ENCODE measurements at regions not wholly inside any gene's neighbourhood (a gene's known extent, or its start where the extent isn't known, plus 50 kb on each side); places are given as distances from the start of the nearest gene placed in this dataset.

DNA sequence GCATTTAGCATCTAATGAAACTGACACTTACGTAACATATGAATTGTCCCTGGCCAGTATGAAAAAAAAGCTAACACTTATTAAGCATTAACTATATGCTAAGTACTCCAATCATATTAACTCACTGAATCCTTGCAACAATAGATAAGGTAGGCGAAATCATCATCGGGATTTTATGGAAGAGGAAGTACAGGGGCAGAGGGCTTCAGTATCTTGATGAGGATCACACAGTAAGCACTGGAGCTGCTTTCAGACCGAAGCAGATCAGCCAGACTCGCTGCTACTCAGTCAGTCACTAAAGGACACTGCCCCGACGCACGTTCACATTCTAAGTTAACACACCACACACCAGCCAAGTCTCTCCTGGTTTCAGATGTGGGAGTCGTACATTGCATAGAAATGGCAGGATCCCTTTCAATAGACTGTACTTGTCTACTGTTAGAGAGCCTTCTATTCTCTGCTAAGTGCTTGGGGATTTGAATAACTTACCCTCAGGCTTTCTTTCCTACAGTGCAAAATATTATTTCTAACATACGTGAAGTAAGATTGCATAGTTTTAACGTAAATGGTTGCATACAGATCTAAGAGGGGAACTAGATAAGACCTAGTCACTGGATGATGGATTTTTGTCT lies 540.2 kb upstream of the TENM3 start:
- H2BK5ac ChIP-seq (ENCODE audit: low read depth, low read length, poor library complexity, severe bottlenecking): no peak overlapping the region
- no peaks in the 10 kb centered on the region for H3K4me1 ChIP-seq (ENCODE audit: control insufficient read depth, insufficient read depth, low read length)
- H3K18ac ChIP-seq (ENCODE audit: low read depth, low read length): no peak overlapping the region
- no peak overlapping the region for H3K14ac ChIP-seq (replicated peaks; ENCODE audit: low read depth, low read length)
- no peak overlapping the region for H3K56ac ChIP-seq (ENCODE audit: extremely low read depth, insufficient read depth, low read length)
- H2BK20ac ChIP-seq (ENCODE audit: low read depth, low read length): no peak overlapping the region
- no peak overlapping the region for H2AFZ ChIP-seq (replicated peaks; ENCODE audit: low read length, poor library complexity)
- no peaks in the 10 kb centered on the region; the same call in 1 of the 2 replicates for H3K9me1 ChIP-seq (ENCODE audit: insufficient read depth, low read length)
- H2BK120ac ChIP-seq (ENCODE audit: low read depth, low read length): no peak overlapping the region
- ChIA-PET POLR2A (ENCODE audit: unreplicated experiment) (no interaction called here), CTCF (no interaction called here)
- no peak overlapping the region for H3K4ac ChIP-seq (ENCODE audit: low read depth, low read length)
- H2AK5ac ChIP-seq (ENCODE audit: low read depth, low read length): no peak overlapping the region
- H3K9me3 ChIP-seq (ENCODE audit: control insufficient read depth, insufficient read depth, low read length): no peaks in the 10 kb centered on the region
- H3K36me3 ChIP-seq (ENCODE audit: control insufficient read depth, insufficient read depth, low read length): no peaks in the 10 kb centered on the region
- TF ChIP-seq RAD21 (IDR thresholded peaks at IDR 0.05; ENCODE audit: low read length): no peak
- no peak for TF ChIP-seq CEBPB (IDR thresholded peaks at IDR 0.05; ENCODE audit: low read depth, low read length)
- no peak for TF ChIP-seq CHD1 (IDR thresholded peaks at IDR 0.05; ENCODE audit: low read depth, low read length)
- TF ChIP-seq, protein P1, sequence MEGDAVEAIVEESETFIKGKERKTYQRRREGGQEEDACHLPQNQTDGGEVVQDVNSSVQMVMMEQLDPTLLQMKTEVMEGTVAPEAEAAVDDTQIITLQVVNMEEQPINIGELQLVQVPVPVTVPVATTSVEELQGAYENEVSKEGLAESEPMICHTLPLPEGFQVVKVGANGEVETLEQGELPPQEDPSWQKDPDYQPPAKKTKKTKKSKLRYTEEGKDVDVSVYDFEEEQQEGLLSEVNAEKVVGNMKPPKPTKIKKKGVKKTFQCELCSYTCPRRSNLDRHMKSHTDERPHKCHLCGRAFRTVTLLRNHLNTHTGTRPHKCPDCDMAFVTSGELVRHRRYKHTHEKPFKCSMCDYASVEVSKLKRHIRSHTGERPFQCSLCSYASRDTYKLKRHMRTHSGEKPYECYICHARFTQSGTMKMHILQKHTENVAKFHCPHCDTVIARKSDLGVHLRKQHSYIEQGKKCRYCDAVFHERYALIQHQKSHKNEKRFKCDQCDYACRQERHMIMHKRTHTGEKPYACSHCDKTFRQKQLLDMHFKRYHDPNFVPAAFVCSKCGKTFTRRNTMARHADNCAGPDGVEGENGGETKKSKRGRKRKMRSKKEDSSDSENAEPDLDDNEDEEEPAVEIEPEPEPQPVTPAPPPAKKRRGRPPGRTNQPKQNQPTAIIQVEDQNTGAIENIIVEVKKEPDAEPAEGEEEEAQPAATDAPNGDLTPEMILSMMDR (conservative IDR thresholded peaks at IDR 0.05; ENCODE audit: low read depth, low read length): no peak
- no peak for TF ChIP-seq SMC3 (IDR thresholded peaks at IDR 0.05; ENCODE audit: low read depth, low read length)
- no peak for TF ChIP-seq RCOR1 (IDR thresholded peaks at IDR 0.05; ENCODE audit: insufficient replicate concordance, low read length)
- no peak for TF ChIP-seq MAFK (IDR thresholded peaks at IDR 0.05; ENCODE audit: low read depth, low read length)
- TF ChIP-seq FOS (IDR thresholded peaks at IDR 0.05; ENCODE audit: low read depth, low read length): no peak
- TF ChIP-seq MAZ (IDR thresholded peaks at IDR 0.05; ENCODE audit: borderline replicate concordance, low read depth, low read length): no peak
- no peak for TF ChIP-seq MXI1 (IDR thresholded peaks at IDR 0.05; ENCODE audit: borderline replicate concordance, low read depth, low read length)
- TF ChIP-seq NFE2L2 (IDR thresholded peaks at IDR 0.05; ENCODE audit: low read depth, low read length): no peak
- no peak for TF ChIP-seq BHLHE40 (IDR thresholded peaks at IDR 0.05; ENCODE audit: low read depth, low read length)
- WGBS, 2 experiments (ENCODE audit: extremely low coverage in 2 of 2, insufficient read length in 1 of 2): 80% methylated on average over 1 of the region's 11 CpGs; no CpG with 5 or more reads in 1 of the 2 experiments
- H2AK9ac ChIP-seq (replicated peaks; ENCODE audit: low read depth, low read length, poor library complexity): no peak overlapping the region
- ATAC-seq (ENCODE audit: low read depth) (no peak), DNase-seq (no peak)
- no peak overlapping the region for H3K4me2 ChIP-seq (ENCODE audit: low read depth, low read length)
- H3K23ac ChIP-seq (ENCODE audit: low read depth, low read length): no peak overlapping the region
- H4K8ac ChIP-seq (ENCODE audit: low read depth in 2 of 2, low read length in 2 of 2): no peak overlapping the region
- H3K9ac ChIP-seq (ENCODE audit: low read depth, low read length): no peak overlapping the region
- H4K91ac ChIP-seq (ENCODE audit: insufficient read depth, low read depth, low read length): no peak overlapping the region
- H4K5ac ChIP-seq (ENCODE audit: low read depth, low read length): no peak overlapping the region
- dilution Hi-C loops (cut with HindIII; ENCODE audit: low sequenced_read_pairs, unreplicated experiment): no loop called here
- H3K27ac ChIP-seq (ENCODE audit: insufficient read depth, low read length): no peak overlapping the region
- no peaks in the 10 kb centered on the region for H3K79me1 ChIP-seq (ENCODE audit: low read depth in 1 of 2, low read length in 2 of 2)
- in situ Hi-C loops (cut with MboI; ENCODE audit: low sequenced_read_pairs): no loop called here
- intact Hi-C loops (cut with micrococcal nuclease): no loop called here
- BruUV-seq (replicated peaks): no TSS peak
- H3K4me3 ChIP-seq (ENCODE audit: insufficient read depth, low read depth, low read length): no peak overlapping the region
- no peaks in the 10 kb centered on the region for H4K20me1 ChIP-seq (ENCODE audit: insufficient read depth, low read length)
- no peaks in the 10 kb centered on the region for H3K27me3 ChIP-seq (ENCODE audit: control insufficient read depth, insufficient read depth, low read length)
- no peak overlapping the region for H2BK15ac ChIP-seq (ENCODE audit: low read depth, low read length)

Data from IMR-90 (cell line).